Ectodermal cell (in vitro differentiated cells): ENCODE measurements at regions not wholly inside any gene's neighbourhood (a gene's known extent, or its start where the extent isn't known, plus 50 kb on each side); places are given as distances from the start of the nearest gene placed in this dataset.

ENCODE experiments used
- H3K27ac ChIP-seq: 2 replicates; pipeline ENCODE4 v1.7.0; 2013; ENCODE audit warnings: mild to moderate bottlenecking, low read depth, low read length; ENCODE audit not compliant: insufficient read depth, poor library complexity, severe bottlenecking
- H3K27me3 ChIP-seq: 2 replicates; pipeline ENCODE4 v1.7.0; 2013; ENCODE audit warnings: mild to moderate bottlenecking, low read length; ENCODE audit not compliant: insufficient read depth, control insufficient read depth, poor library complexity, severe bottlenecking
- H3K36me3 ChIP-seq: one replicate; pipeline ENCODE4 v1.7.0; 2013; ENCODE audit warnings: low read length; ENCODE audit not compliant: control insufficient read depth, insufficient read depth
- H3K4me1 ChIP-seq: one replicate; pipeline ENCODE4 v1.7.0; 2013; ENCODE audit warnings: low read length; ENCODE audit not compliant: control insufficient read depth, insufficient read depth
- H3K4me3 ChIP-seq: 2 replicates; pipeline ENCODE4 v1.7.0; 2013; ENCODE audit warnings: low read depth, low read length, control low read depth; ENCODE audit not compliant: insufficient read depth
- H3K9me3 ChIP-seq: 2 replicates; pipeline ENCODE4 v1.7.0; 2013; ENCODE audit warnings: mild to moderate bottlenecking, low read length, moderate library complexity; ENCODE audit not compliant: control insufficient read depth
- WGBS, 2 experiments: methylation state at CpG; one replicate each; pipeline ENCODE4 v1.1.7; 2013; ENCODE audit warnings: missing lambda C conversion rate in 2 of 2; 5-methylcytosine and 5-hydroxymethylcytosine counted together

GRCh38 chrX:128759745-128760144, 707.5 kb upstream of the ACTRT1 start:
- no peaks in the 10 kb centered on the region for H3K9me3 ChIP-seq
- no peaks in the 10 kb centered on the region for H3K36me3 ChIP-seq
- H3K4me1 ChIP-seq = no peaks in the 10 kb centered on the region
- H3K4me3 ChIP-seq = no peak overlapping the region
- H3K27me3 ChIP-seq = no peaks in the 10 kb centered on the region
- WGBS, 2 experiments = 87 to 96% methylated on average over 3 of the region's 3 CpGs
- no peak overlapping the region for H3K27ac ChIP-seq

GRCh38 chrX:128759177-128759576, 707.0 kb upstream of the ACTRT1 start:
- Histone ChIP-seq H3K9me3 (no peaks in the 10 kb centered on the region), H3K27ac (no peak overlapping the region), H3K4me3 (no peak overlapping the region), H3K36me3 (no peaks in the 10 kb centered on the region), H3K27me3 (no peaks in the 10 kb centered on the region), H3K4me1 (no peaks in the 10 kb centered on the region)
- WGBS, 2 experiments = 80 to 100% methylated on average over 1 of the region's 1 CpG

GRCh38 chrX:128754130-128754529, 701.9 kb upstream of the ACTRT1 start:
- Histone ChIP-seq H3K36me3 (no peaks in the 10 kb centered on the region), H3K4me3 (no peak overlapping the region), H3K27ac (no peak overlapping the region), H3K9me3 (no peaks in the 10 kb centered on the region), H3K27me3 (no peaks in the 10 kb centered on the region), H3K4me1 (no peaks in the 10 kb centered on the region)

GRCh38 chrX:128739539-128739938, 687.3 kb upstream of the ACTRT1 start:
- WGBS, 2 experiments = 82 to 100% methylated on average over 1 of the region's 1 CpG
- Histone ChIP-seq H3K4me1 (no peaks in the 10 kb centered on the region), H3K4me3 (no peak overlapping the region), H3K36me3 (no peaks in the 10 kb centered on the region), H3K9me3 (no peaks in the 10 kb centered on the region), H3K27ac (no peak overlapping the region), H3K27me3 (no peaks in the 10 kb centered on the region)

GRCh38 chrX:128728943-128729342, 676.7 kb upstream of the ACTRT1 start:
- Histone ChIP-seq H3K9me3 (no peaks in the 10 kb centered on the region), H3K4me1 (no peaks in the 10 kb centered on the region), H3K4me3 (no peak overlapping the region), H3K27ac (no peak overlapping the region), H3K36me3 (no peaks in the 10 kb centered on the region), H3K27me3 (no peaks in the 10 kb centered on the region)
- 100% methylated on average over 1 of the region's 1 CpG; no CpG with 5 or more reads in 1 of the 2 experiments for WGBS, 2 experiments

- 86 to 100% methylated on average over 2 to 4 of the region's 4 CpGs for WGBS, 2 experiments
- Histone ChIP-seq H3K4me3 (no peak overlapping the region), H3K27me3 (no peaks in the 10 kb centered on the region), H3K9me3 (no peaks in the 10 kb centered on the region), H3K36me3 (no peaks in the 10 kb centered on the region), H3K4me1 (no peaks in the 10 kb centered on the region), H3K27ac (no peak overlapping the region)
Observed at GRCh38 chrX:128717635-128718578, 665.7 kb upstream of the ACTRT1 start.

GRCh38 chrX:128714425-128714824, 662.2 kb upstream of the ACTRT1 start:
- no peaks in the 10 kb centered on the region for H3K36me3 ChIP-seq
- no peak overlapping the region for H3K4me3 ChIP-seq
- H3K27me3 ChIP-seq = no peaks in the 10 kb centered on the region
- H3K9me3 ChIP-seq = no peaks in the 10 kb centered on the region
- 96 to 97% methylated on average over 9 of the region's 9 CpGs for WGBS, 2 experiments
- H3K4me1 ChIP-seq = no peaks in the 10 kb centered on the region
- no peak overlapping the region for H3K27ac ChIP-seq

- no peaks in the 10 kb centered on the region for H3K36me3 ChIP-seq
- WGBS, 2 experiments = 78 to 97% methylated on average over 2 of the region's 3 CpGs
- no peaks in the 10 kb centered on the region for H3K9me3 ChIP-seq
- H3K4me1 ChIP-seq = no peaks in the 10 kb centered on the region
- no peak overlapping the region for H3K4me3 ChIP-seq
- H3K27ac ChIP-seq = no peak overlapping the region
- no peaks in the 10 kb centered on the region for H3K27me3 ChIP-seq
Observed at GRCh38 chrX:128699716-128700285, 647.6 kb upstream of the ACTRT1 start.

- 100% methylated on average over 1 of the region's 1 CpG; no CpG with 5 or more reads in 1 of the 2 experiments for WGBS, 2 experiments
Observed at GRCh38 chrX:128698573-128699181, 646.5 kb upstream of the ACTRT1 start.

GRCh38 chrX:128691872-128692271, 639.7 kb upstream of the ACTRT1 start:
- Histone ChIP-seq H3K4me3 (no peak overlapping the region), H3K27ac (no peak overlapping the region), H3K27me3 (no peaks in the 10 kb centered on the region), H3K36me3 (no peaks in the 10 kb centered on the region), H3K9me3 (no peaks in the 10 kb centered on the region), H3K4me1 (no peaks in the 10 kb centered on the region)
- WGBS, 2 experiments = 89 to 92% methylated on average over 3 to 4 of the region's 6 CpGs

More at GRCh38 chrX:128698573-128699181, 646.5 kb upstream of the ACTRT1 start:
- Histone ChIP-seq H3K27me3 (no peaks in the 10 kb centered on the region), H3K4me3 (no peak overlapping the region), H3K4me1 (no peaks in the 10 kb centered on the region), H3K36me3 (no peaks in the 10 kb centered on the region), H3K27ac (no peak overlapping the region), H3K9me3 (no peaks in the 10 kb centered on the region)
